Mucosa of rectum (tissue), 2 donors: ENCODE measurements at regions not wholly inside any gene's neighbourhood (a gene's known extent, or its start where the extent isn't known, plus 50 kb on each side); places are given as distances from the start of the nearest gene placed in this dataset.
"Not testable (repeated sequence)": the region's sequence is repeated elsewhere in the genome, so short reads cannot be mapped to it uniquely, and the experiment has no call there.

Source experiments
- H3K27ac ChIP-seq, 2 donors: one replicate each; pipeline ENCODE4 v1.7.0; 2013; ENCODE audit warnings: inconsistent platforms in 2 of 2, low read depth in 2 of 2, low read length in 2 of 2
- H3K27me3 ChIP-seq, 2 donors: one replicate each; pipeline ENCODE4 v1.7.0; 2013; ENCODE audit warnings: low read length in 2 of 2; ENCODE audit not compliant: control insufficient read depth in 2 of 2, insufficient read depth in 2 of 2
- H3K36me3 ChIP-seq, 2 donors: one replicate each; pipeline ENCODE4 v1.7.0; 2013; ENCODE audit warnings: low read length in 2 of 2; ENCODE audit not compliant: control insufficient read depth in 2 of 2, insufficient read depth in 2 of 2
- H3K4me1 ChIP-seq, 2 donors: one replicate each; pipeline ENCODE4 v1.7.0; 2013; ENCODE audit warnings: low read length in 2 of 2, mild to moderate bottlenecking in 1 of 2; ENCODE audit not compliant: control insufficient read depth in 2 of 2, insufficient read depth in 2 of 2
- H3K4me3 ChIP-seq, 2 donors: one replicate each; pipeline ENCODE4 v1.7.0; 2013; ENCODE audit warnings: low read length in 2 of 2
- H3K9ac ChIP-seq, 2 donors: one replicate each; pipeline ENCODE4 v1.7.0; 2013; ENCODE audit warnings: low read length in 2 of 2, low read depth in 1 of 2, mild to moderate bottlenecking in 1 of 2
- H3K9me3 ChIP-seq, 2 donors: one replicate each; pipeline ENCODE4 v1.7.0; 2013; ENCODE audit warnings: low read length in 2 of 2; ENCODE audit not compliant: control insufficient read depth in 2 of 2
- donor health status: healthy.
- donor health status: Normal muscosa, but diverticular disease.

- not testable (repeated sequence) for H3K27me3 ChIP-seq, H3K27ac ChIP-seq, H3K4me1 ChIP-seq, H3K9me3 ChIP-seq, H3K4me3 ChIP-seq, H3K36me3 ChIP-seq, H3K9ac ChIP-seq
Observed at GRCh38 chr7:149930374-149931068, 56.8 kb downstream of the ATP6V0E2 start.

- H3K27ac ChIP-seq, H3K9me3 ChIP-seq, H3K9ac ChIP-seq, H3K4me1 ChIP-seq, H3K4me3 ChIP-seq, H3K36me3 ChIP-seq, H3K27me3 ChIP-seq: not testable (repeated sequence)
Observed at GRCh38 chr7:149933776-149934175, 60.0 kb downstream of the ATP6V0E2 start.

GRCh38 chr7:149947346-149947745, 73.6 kb downstream of the ATP6V0E2 start:
- H3K9ac ChIP-seq, H3K4me3 ChIP-seq, H3K4me1 ChIP-seq, H3K9me3 ChIP-seq, H3K36me3 ChIP-seq, H3K27ac ChIP-seq, H3K27me3 ChIP-seq: not testable (repeated sequence)

- not testable (repeated sequence) for H3K9ac ChIP-seq, H3K9me3 ChIP-seq, H3K4me1 ChIP-seq, H3K27ac ChIP-seq, H3K4me3 ChIP-seq, H3K27me3 ChIP-seq, H3K36me3 ChIP-seq
Observed at GRCh38 chr7:149948444-149948843, 74.7 kb downstream of the ATP6V0E2 start.

DNA sequence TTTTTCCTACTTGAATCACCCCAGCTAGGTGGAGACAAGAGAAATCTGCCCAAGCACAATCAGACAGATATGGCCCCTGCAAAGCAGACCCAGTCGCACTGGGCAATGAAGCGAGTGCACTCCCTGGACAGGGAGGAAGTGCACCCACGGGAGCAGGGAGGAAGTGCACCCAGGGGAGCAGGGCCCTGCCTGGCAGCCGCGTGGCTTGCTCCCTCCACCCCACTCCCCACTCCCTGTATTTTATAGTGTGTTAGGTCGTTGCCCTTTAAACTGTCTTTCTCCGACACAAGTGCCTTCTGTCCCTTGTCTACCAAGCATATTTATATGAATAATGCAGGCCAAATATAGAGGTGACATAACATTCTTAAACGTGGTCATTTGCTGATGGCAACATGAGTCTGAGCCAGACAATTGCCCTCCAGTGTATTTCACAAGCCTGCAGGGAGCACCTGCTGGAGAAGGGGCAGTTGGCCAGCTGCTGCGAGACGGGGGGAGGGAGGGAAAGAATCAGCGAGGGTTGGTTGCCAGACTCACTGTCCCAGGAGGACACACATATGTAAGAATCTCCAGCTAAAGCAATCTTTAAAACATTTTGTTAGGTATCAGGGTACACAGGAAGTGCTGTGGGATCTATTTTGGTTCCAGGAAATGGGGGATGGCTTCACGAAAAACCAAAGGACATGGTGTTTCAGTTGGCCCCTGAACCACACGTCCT, 76.3 kb downstream of the ATP6V0E2 start:
- not testable (repeated sequence) for H3K4me3 ChIP-seq, H3K27me3 ChIP-seq, H3K4me1 ChIP-seq, H3K27ac ChIP-seq, H3K36me3 ChIP-seq, H3K9ac ChIP-seq, H3K9me3 ChIP-seq

- H3K9ac ChIP-seq, H3K4me1 ChIP-seq, H3K9me3 ChIP-seq, H3K4me3 ChIP-seq, H3K27ac ChIP-seq, H3K27me3 ChIP-seq, H3K36me3 ChIP-seq: not testable (repeated sequence)
Observed at GRCh38 chr7:149950578-149950924, 76.8 kb downstream of the ATP6V0E2 start.

DNA sequence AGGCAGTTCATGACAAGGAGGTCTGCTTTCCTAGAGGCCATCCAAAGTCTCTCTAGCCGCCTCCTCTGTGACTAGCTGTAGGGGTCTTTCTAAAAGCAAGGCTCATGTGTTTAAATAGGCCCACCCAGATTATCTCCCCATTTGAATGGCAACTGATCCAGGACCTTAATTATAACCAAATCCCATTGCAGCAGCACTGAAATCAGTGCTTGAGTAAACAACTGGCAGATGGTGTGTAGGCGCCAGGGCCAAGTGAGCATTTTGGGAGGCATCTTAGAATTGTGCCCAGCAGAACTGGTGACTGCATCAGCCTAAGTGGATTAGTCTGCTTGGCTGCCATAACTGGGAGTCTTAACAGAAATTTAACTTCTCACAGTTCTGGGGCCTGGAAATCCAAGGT, 77.8 kb downstream of the ATP6V0E2 start:
- H3K36me3 ChIP-seq, H3K4me1 ChIP-seq, H3K4me3 ChIP-seq, H3K27me3 ChIP-seq, H3K27ac ChIP-seq, H3K9me3 ChIP-seq, H3K9ac ChIP-seq: not testable (repeated sequence)

GRCh38 chr7:149958880-149959279, 85.1 kb downstream of the ATP6V0E2 start:
- H3K27ac ChIP-seq, H3K4me3 ChIP-seq, H3K4me1 ChIP-seq, H3K9me3 ChIP-seq, H3K9ac ChIP-seq, H3K27me3 ChIP-seq, H3K36me3 ChIP-seq: not testable (repeated sequence)

- H3K27ac ChIP-seq, H3K4me3 ChIP-seq, H3K27me3 ChIP-seq, H3K9me3 ChIP-seq, H3K36me3 ChIP-seq, H3K9ac ChIP-seq, H3K4me1 ChIP-seq: not testable (repeated sequence)
Observed at GRCh38 chr7:149960863-149961262, 87.1 kb downstream of the ATP6V0E2 start.

GRCh38 chr7:149961878-149962277, 88.1 kb downstream of the ATP6V0E2 start:
- not testable (repeated sequence) for H3K4me3 ChIP-seq, H3K4me1 ChIP-seq, H3K36me3 ChIP-seq, H3K9me3 ChIP-seq, H3K27me3 ChIP-seq, H3K27ac ChIP-seq, H3K9ac ChIP-seq
